GM15510 (cell line): ENCODE measurements at regions not wholly inside any gene's neighbourhood (a gene's known extent, or its start where the extent isn't known, plus 50 kb on each side); places are given as distances from the start of the nearest gene placed in this dataset.

ENCODE experiments used
- POLR2A ChIP-seq: IDR thresholded peaks from 3 replicates; pipeline ENCODE4 v1.6.1; 2011; ENCODE audit warnings: borderline replicate concordance; ENCODE audit not compliant: insufficient read length; ENCODE audit errors: extremely low read depth

- TF ChIP-seq POLR2A: no peak
Observed at GRCh38 chr6:156613996-156614395, 163.2 kb upstream of the ARID1B start.

- no peak for TF ChIP-seq POLR2A
Observed at GRCh38 chr6:156612361-156612760, 164.8 kb upstream of the ARID1B start.

- no peak for TF ChIP-seq POLR2A
Observed at GRCh38 chr6:156602066-156602385, 175.2 kb upstream of the ARID1B start.

- no peak for TF ChIP-seq POLR2A
Observed at GRCh38 chr6:156601152-156602065, 175.8 kb upstream of the ARID1B start.

GRCh38 chr6:156600678-156601077 is 176.5 kb upstream of the ARID1B start:
- TF ChIP-seq POLR2A: no peak

- no peak for TF ChIP-seq POLR2A
Observed at GRCh38 chr6:156599978-156600590, 177.1 kb upstream of the ARID1B start.

GRCh38 chr6:156599366-156599765 is 177.8 kb upstream of the ARID1B start:
- TF ChIP-seq POLR2A: no peak

- TF ChIP-seq POLR2A: no peak
Observed at GRCh38 chr6:156598855-156599180, 178.4 kb upstream of the ARID1B start.

GRCh38 chr6:156598071-156598854 is 178.9 kb upstream of the ARID1B start:
- no peak for TF ChIP-seq POLR2A

GRCh38 chr6:156597095-156597494 is 180.1 kb upstream of the ARID1B start:
- TF ChIP-seq POLR2A: no peak

- TF ChIP-seq POLR2A: no peak
Observed at GRCh38 chr6:156595476-156595875, 181.7 kb upstream of the ARID1B start.

- no peak for TF ChIP-seq POLR2A
Observed at GRCh38 chr6:156593893-156594292, 183.3 kb upstream of the ARID1B start.

- TF ChIP-seq POLR2A: no peak
Observed at GRCh38 chr6:156593127-156593526, 184.1 kb upstream of the ARID1B start.

GRCh38 chr6:156590482-156590881 is 186.7 kb upstream of the ARID1B start:
- TF ChIP-seq POLR2A: no peak

- no peak for TF ChIP-seq POLR2A
Observed at GRCh38 chr6:156589281-156589680, 187.9 kb upstream of the ARID1B start.
